ENCODE measurements at regions not wholly inside any gene's neighbourhood (a gene's known extent, or its start where the extent isn't known, plus 50 kb on each side); places are given as distances from the start of the nearest gene placed in this dataset.

GRCh38 chr3:6585360-6585759 lies 275.6 kb upstream of the GRM7 start:
- POLR2A ChIA-PET: no interaction called here
- no peak overlapping the region for H3K4me3 Mint-ChIP-seq
- peaks cover 18% of the 10 kb centered on the region for H3K9me3 Mint-ChIP-seq (ENCODE audit: insufficient read depth)
- no peak overlapping the region for H3K27ac Mint-ChIP-seq
- H3K27me3 Mint-ChIP-seq (ENCODE audit: low read depth): no peaks in the 10 kb centered on the region
- CTCF ChIA-PET: no interaction called here
- H3K4me1 Mint-ChIP-seq (ENCODE audit: low read depth): no peaks in the 10 kb centered on the region
- no peak for ATAC-seq
- no peaks in the 10 kb centered on the region for H3K36me3 Mint-ChIP-seq (ENCODE audit: low read depth)
- no peak for DNase-seq

- no peak for DNase-seq
- Mint-ChIP-seq H3K27me3 (ENCODE audit: low read depth) (no peaks in the 10 kb centered on the region), H3K4me3 (no peak overlapping the region), H3K9me3 (ENCODE audit: insufficient read depth) (peaks cover 19% of the 10 kb centered on the region), H3K36me3 (ENCODE audit: low read depth) (no peaks in the 10 kb centered on the region), H3K4me1 (ENCODE audit: low read depth) (no peaks in the 10 kb centered on the region), H3K27ac (no peak overlapping the region)
- ATAC-seq: no peak
- CTCF ChIA-PET: no interaction called here
- POLR2A ChIA-PET: no interaction called here
These were observed 260.7 kb upstream of the GRM7 start for GRCh38 chr3:6600237-6600636.

- POLR2A ChIA-PET: no interaction called here
- no peaks in the 10 kb centered on the region for H3K4me1 Mint-ChIP-seq (ENCODE audit: low read depth)
- no peaks in the 10 kb centered on the region for H3K36me3 Mint-ChIP-seq (ENCODE audit: low read depth)
- H3K27ac Mint-ChIP-seq: no peak overlapping the region
- no peak overlapping the region for H3K4me3 Mint-ChIP-seq
- ATAC-seq (no peak), DNase-seq (no peak)
- CTCF ChIA-PET: no interaction called here
- H3K27me3 Mint-ChIP-seq (ENCODE audit: low read depth): no peaks in the 10 kb centered on the region
- H3K9me3 Mint-ChIP-seq (ENCODE audit: insufficient read depth): peaks cover 14% of the 10 kb centered on the region
These were observed 259.5 kb upstream of the GRM7 start for GRCh38 chr3:6601374-6601773.

GRCh38 chr3:6602329-6602728 lies 258.6 kb upstream of the GRM7 start:
- no peak for ATAC-seq
- peaks cover 14% of the 10 kb centered on the region for H3K9me3 Mint-ChIP-seq (ENCODE audit: insufficient read depth)
- no peak overlapping the region for H3K4me3 Mint-ChIP-seq
- CTCF ChIA-PET: no interaction called here
- no peaks in the 10 kb centered on the region for H3K36me3 Mint-ChIP-seq (ENCODE audit: low read depth)
- no peaks in the 10 kb centered on the region for H3K27me3 Mint-ChIP-seq (ENCODE audit: low read depth)
- H3K4me1 Mint-ChIP-seq (ENCODE audit: low read depth): no peaks in the 10 kb centered on the region
- no peak overlapping the region for H3K27ac Mint-ChIP-seq
- DNase-seq: no peak
- POLR2A ChIA-PET: no interaction called here

GRCh38 chr3:6605227-6605626 lies 255.7 kb upstream of the GRM7 start:
- no peak for ATAC-seq
- H3K4me1 Mint-ChIP-seq (ENCODE audit: low read depth): no peaks in the 10 kb centered on the region

GRCh38 chr3:6608843-6609242 lies 252.1 kb upstream of the GRM7 start:
- Mint-ChIP-seq H3K4me1 (ENCODE audit: low read depth) (no peaks in the 10 kb centered on the region), H3K36me3 (ENCODE audit: low read depth) (no peaks in the 10 kb centered on the region), H3K27me3 (ENCODE audit: low read depth) (no peaks in the 10 kb centered on the region), H3K4me3 (no peak overlapping the region), H3K27ac (no peak overlapping the region), H3K9me3 (ENCODE audit: insufficient read depth) (peaks cover 25% of the 10 kb centered on the region)
- no peak for DNase-seq
- CTCF ChIA-PET: no interaction called here
- POLR2A ChIA-PET: no interaction called here
- ATAC-seq: no peak

More at GRCh38 chr3:6605227-6605626, 255.7 kb upstream of the GRM7 start:
- Mint-ChIP-seq H3K4me3 (no peak overlapping the region), H3K36me3 (ENCODE audit: low read depth) (no peaks in the 10 kb centered on the region), H3K27ac (no peak overlapping the region), H3K9me3 (ENCODE audit: insufficient read depth) (peaks cover 18% of the 10 kb centered on the region), H3K27me3 (ENCODE audit: low read depth) (no peaks in the 10 kb centered on the region)
- ChIA-PET CTCF (no interaction called here), POLR2A (no interaction called here)
- DNase-seq: no peak

GRCh38 chr3:6612034-6612616 lies 248.8 kb upstream of the GRM7 start:
- no peak for ATAC-seq
- no peaks in the 10 kb centered on the region for H3K36me3 Mint-ChIP-seq (ENCODE audit: low read depth)
- ChIA-PET POLR2A (no interaction called here), CTCF (no interaction called here)
- H3K4me3 Mint-ChIP-seq: no peak overlapping the region
- no peak for DNase-seq
- peaks cover 24% of the 10 kb centered on the region for H3K9me3 Mint-ChIP-seq (ENCODE audit: insufficient read depth)
- no peaks in the 10 kb centered on the region for H3K27me3 Mint-ChIP-seq (ENCODE audit: low read depth)
- H3K27ac Mint-ChIP-seq: no peak overlapping the region
- H3K4me1 Mint-ChIP-seq (ENCODE audit: low read depth): no peaks in the 10 kb centered on the region

- H3K36me3 Mint-ChIP-seq (ENCODE audit: low read depth): no peaks in the 10 kb centered on the region
- DNase-seq (no peak), ATAC-seq (no peak)
- H3K4me3 Mint-ChIP-seq: no peak overlapping the region
- no peak overlapping the region for H3K27ac Mint-ChIP-seq
- H3K9me3 Mint-ChIP-seq (ENCODE audit: insufficient read depth): peaks cover 8% of the 10 kb centered on the region
- POLR2A ChIA-PET: no interaction called here
- H3K27me3 Mint-ChIP-seq (ENCODE audit: low read depth): no peaks in the 10 kb centered on the region
- no peaks in the 10 kb centered on the region for H3K4me1 Mint-ChIP-seq (ENCODE audit: low read depth)
- CTCF ChIA-PET: no interaction called here
These were observed 238.7 kb upstream of the GRM7 start for GRCh38 chr3:6622260-6622659.

- DNase-seq: no peak
- ATAC-seq: no peak
- Mint-ChIP-seq H3K27ac (no peak overlapping the region), H3K4me3 (no peak overlapping the region), H3K9me3 (ENCODE audit: insufficient read depth) (peaks cover 8% of the 10 kb centered on the region), H3K27me3 (ENCODE audit: low read depth) (no peaks in the 10 kb centered on the region), H3K36me3 (ENCODE audit: low read depth) (no peaks in the 10 kb centered on the region), H3K4me1 (ENCODE audit: low read depth) (no peaks in the 10 kb centered on the region)
- POLR2A ChIA-PET: no interaction called here
- CTCF ChIA-PET: no interaction called here
These were observed 238.2 kb upstream of the GRM7 start for GRCh38 chr3:6622712-6623111.

- CTCF ChIA-PET: interaction anchor here (0.7 kb wide), 1 partner anchor 193 kb away, joined by 3 read pairs; no protein-coding TSS in a partner anchor
- H3K36me3 Mint-ChIP-seq (ENCODE audit: low read depth): no peaks in the 10 kb centered on the region
- POLR2A ChIA-PET: no interaction called here
- H3K4me3 Mint-ChIP-seq: no peak overlapping the region
- H3K4me1 Mint-ChIP-seq (ENCODE audit: low read depth): no peaks in the 10 kb centered on the region
- peaks cover 4% of the 10 kb centered on the region for H3K9me3 Mint-ChIP-seq (ENCODE audit: insufficient read depth)
- no peak for ATAC-seq
- no peak overlapping the region for H3K27ac Mint-ChIP-seq
- DNase-seq: no peak
- no peaks in the 10 kb centered on the region for H3K27me3 Mint-ChIP-seq (ENCODE audit: low read depth)
These were observed 229.5 kb upstream of the GRM7 start for GRCh38 chr3:6631376-6631775.

- H3K4me1 Mint-ChIP-seq (ENCODE audit: low read depth): no peaks in the 10 kb centered on the region
- ATAC-seq (no peak), DNase-seq (no peak)
- POLR2A ChIA-PET: no interaction called here
- H3K9me3 Mint-ChIP-seq (ENCODE audit: insufficient read depth): peaks cover 13% of the 10 kb centered on the region
- no peak overlapping the region for H3K4me3 Mint-ChIP-seq
- no peaks in the 10 kb centered on the region for H3K27me3 Mint-ChIP-seq (ENCODE audit: low read depth)
- H3K27ac Mint-ChIP-seq: no peak overlapping the region
- no peaks in the 10 kb centered on the region for H3K36me3 Mint-ChIP-seq (ENCODE audit: low read depth)
- CTCF ChIA-PET: no interaction called here
These were observed 220.0 kb upstream of the GRM7 start for GRCh38 chr3:6640907-6641306.

GRCh38 chr3:6644070-6644929 lies 216.6 kb upstream of the GRM7 start:
- Mint-ChIP-seq H3K9me3 (ENCODE audit: insufficient read depth) (peaks cover 5% of the 10 kb centered on the region), H3K4me1 (ENCODE audit: low read depth) (no peaks in the 10 kb centered on the region), H3K36me3 (ENCODE audit: low read depth) (no peaks in the 10 kb centered on the region), H3K27ac (no peak overlapping the region), H3K4me3 (no peak overlapping the region), H3K27me3 (ENCODE audit: low read depth) (no peaks in the 10 kb centered on the region)
- CTCF ChIA-PET: no interaction called here
- DNase-seq (no peak), ATAC-seq (no peak)
- POLR2A ChIA-PET: no interaction called here

GRCh38 chr3:6654670-6655069 lies 206.2 kb upstream of the GRM7 start:
- H3K4me1 Mint-ChIP-seq (ENCODE audit: low read depth): no peaks in the 10 kb centered on the region
- no peak overlapping the region for H3K4me3 Mint-ChIP-seq
- no peaks in the 10 kb centered on the region for H3K36me3 Mint-ChIP-seq (ENCODE audit: low read depth)
- no peak overlapping the region for H3K27ac Mint-ChIP-seq
- ATAC-seq: no peak
- H3K27me3 Mint-ChIP-seq (ENCODE audit: low read depth): no peaks in the 10 kb centered on the region
- ChIA-PET CTCF (no interaction called here), POLR2A (no interaction called here)
- no peak for DNase-seq
- peaks cover 25% of the 10 kb centered on the region for H3K9me3 Mint-ChIP-seq (ENCODE audit: insufficient read depth)
